H9 (cell line): ENCODE measurements at regions not wholly inside any gene's neighbourhood (a gene's known extent, or its start where the extent isn't known, plus 50 kb on each side); places are given as distances from the start of the nearest gene placed in this dataset.

ENCODE experiments used
- DNase-seq: peaks from one replicate; pipeline ENCODE4 v3.0.0-alpha.2; 2017
- H2AFZ ChIP-seq: one replicate; pipeline ENCODE4 v1.6.1; 2013; ENCODE audit warnings: mild to moderate bottlenecking, low read length, control low read depth, moderate library complexity
- H2AK5ac ChIP-seq: 2 replicates; pipeline ENCODE4 v1.6.1; 2013; ENCODE audit warnings: low read length, control low read depth, mixed read lengths; ENCODE audit not compliant: insufficient read length
- H2BK120ac ChIP-seq: one replicate; pipeline ENCODE4 v1.6.1; 2013; ENCODE audit warnings: low read depth, mild to moderate bottlenecking, low read length, control low read depth, inconsistent platforms; ENCODE audit not compliant: poor library complexity, severe bottlenecking
- H2BK12ac ChIP-seq: 2 replicates; pipeline ENCODE4 v1.6.1; 2013; ENCODE audit warnings: low read length, control low read depth, mixed read lengths, low read depth; ENCODE audit not compliant: insufficient read length
- H2BK15ac ChIP-seq: 2 replicates; pipeline ENCODE4 v1.6.1; 2013; ENCODE audit warnings: low read depth, low read length, control low read depth
- H2BK20ac ChIP-seq: one replicate; pipeline ENCODE4 v1.6.1; 2013; ENCODE audit warnings: low read depth, mild to moderate bottlenecking, low read length, control low read depth, inconsistent platforms; ENCODE audit not compliant: poor library complexity, severe bottlenecking
- H2BK5ac ChIP-seq: 2 replicates; pipeline ENCODE4 v1.6.1; 2013; ENCODE audit warnings: low read length, control low read depth, mixed read lengths; ENCODE audit not compliant: insufficient read length
- H3K14ac ChIP-seq: 2 replicates; pipeline ENCODE4 v1.6.1; 2013; ENCODE audit warnings: low read length, control low read depth; ENCODE audit not compliant: insufficient read depth
- H3K18ac ChIP-seq: 2 replicates; pipeline ENCODE4 v1.6.1; 2013; ENCODE audit warnings: low read depth, mild to moderate bottlenecking, mixed read lengths, low read length, control low read depth; ENCODE audit not compliant: insufficient read length
- H3K23ac ChIP-seq: 2 replicates; pipeline ENCODE4 v1.6.1; 2013; ENCODE audit warnings: low read length, control low read depth, mixed read lengths, low read depth; ENCODE audit not compliant: insufficient read length
- H3K23me2 ChIP-seq: 2 replicates; pipeline ENCODE4 v1.6.1; 2013; ENCODE audit warnings: low read depth, mild to moderate bottlenecking, mixed read lengths, low read length, control low read depth; ENCODE audit not compliant: insufficient read length, poor library complexity, severe bottlenecking
- H3K27ac ChIP-seq: 2 replicates; pipeline ENCODE4 v1.5.1; 2013; ENCODE audit warnings: low read length, control low read depth, mixed read lengths, low read depth; ENCODE audit not compliant: insufficient read length
- H3K27me3 ChIP-seq: 2 replicates; pipeline ENCODE4 v1.6.1; 2013; ENCODE audit warnings: low read length, control low read depth, inconsistent platforms; ENCODE audit not compliant: insufficient read depth
- H3K4ac ChIP-seq: 2 replicates; pipeline ENCODE4 v1.6.1; 2013; ENCODE audit warnings: low read depth, mild to moderate bottlenecking, control low read depth, inconsistent platforms, low read length, moderate library complexity
- H3K4me1 ChIP-seq: 2 replicates; pipeline ENCODE4 v1.6.1; 2013; ENCODE audit warnings: low read length, control low read depth, inconsistent platforms; ENCODE audit not compliant: insufficient read depth
- H3K4me2 ChIP-seq: 2 replicates; pipeline ENCODE4 v1.6.1; 2013; ENCODE audit warnings: low read length, control low read depth, mixed read lengths; ENCODE audit not compliant: insufficient read length, insufficient read depth
- H3K56ac ChIP-seq: 2 replicates; pipeline ENCODE4 v1.6.1; 2013; ENCODE audit warnings: low read depth, mild to moderate bottlenecking, mixed read lengths, low read length, control low read depth; ENCODE audit not compliant: insufficient read length
- H3K79me1 ChIP-seq: 2 replicates; pipeline ENCODE4 v1.6.1; 2013; ENCODE audit warnings: low read depth, mild to moderate bottlenecking, moderate library complexity, low read length, control low read depth, inconsistent platforms; ENCODE audit not compliant: insufficient read depth, poor library complexity, severe bottlenecking
- H3K79me2 ChIP-seq: 2 replicates; pipeline ENCODE4 v1.6.1; 2013; ENCODE audit warnings: low read length, control low read depth, inconsistent platforms; ENCODE audit not compliant: insufficient read depth
- H3K9ac ChIP-seq: 2 replicates; pipeline ENCODE4 v1.6.1; 2013; ENCODE audit warnings: low read length, control low read depth, mixed read lengths; ENCODE audit not compliant: insufficient read length; ENCODE audit errors: extremely low read depth
- H3K9me3 ChIP-seq: one replicate; pipeline ENCODE4 v1.6.1; 2013; ENCODE audit warnings: low read depth, low read length, inconsistent platforms; ENCODE audit not compliant: control insufficient read depth
- H3T11ph ChIP-seq: one replicate; pipeline ENCODE4 v1.6.1; 2013; ENCODE audit warnings: mild to moderate bottlenecking, low read length, control low read depth, inconsistent platforms
- H4K20me1 ChIP-seq: one replicate; pipeline ENCODE4 v1.6.1; 2013; ENCODE audit not compliant: control insufficient read depth, insufficient read length, insufficient read depth
- H4K5ac ChIP-seq: 2 replicates; pipeline ENCODE4 v1.6.1; 2013; ENCODE audit warnings: low read depth, mild to moderate bottlenecking, mixed read lengths, low read length, control low read depth; ENCODE audit not compliant: insufficient read length
- H4K8ac ChIP-seq: replicated peaks from 2 replicates; pipeline ENCODE4 v1.6.1; 2013; ENCODE audit warnings: low read length, control low read depth, mixed read lengths, low read depth; ENCODE audit not compliant: insufficient read length
- H4K91ac ChIP-seq: 2 replicates; pipeline ENCODE4 v1.6.1; 2013; ENCODE audit warnings: low read depth, mild to moderate bottlenecking, moderate library complexity, mixed read lengths, low read length, control low read depth; ENCODE audit not compliant: insufficient read length
- H3K27ac Mint-ChIP-seq, 3 experiments: 2 replicates in 2 of 3; 3 replicates in 1 of 3; pipeline ENCODE4 v1.8.0; 2020 to 2021; ENCODE audit warnings: mixed read lengths in 3 of 3, mild to moderate bottlenecking in 1 of 3, moderate library complexity in 1 of 3
- H3K27me3 Mint-ChIP-seq: 2 replicates; pipeline ENCODE4 v1.8.0; 2021; ENCODE audit warnings: low read depth, mild to moderate bottlenecking, moderate library complexity, mixed read lengths
- H3K36me3 Mint-ChIP-seq, 3 experiments: 2 replicates in 2 of 3; 3 replicates in 1 of 3; pipeline ENCODE4 v1.8.0; 2020 to 2021; ENCODE audit warnings: low read depth in 3 of 3, mixed read lengths in 3 of 3; ENCODE audit not compliant: insufficient read depth in 1 of 3
- H3K4me1 Mint-ChIP-seq, 2 experiments: 2 replicates each; pipeline ENCODE4 v1.8.0; 2020; ENCODE audit warnings: mixed read lengths in 2 of 2
- H3K4me3 Mint-ChIP-seq, 2 experiments: 2 replicates in 1 of 2; 3 replicates in 1 of 2; pipeline ENCODE4 v1.8.0; 2020 to 2021; ENCODE audit warnings: mild to moderate bottlenecking in 2 of 2, mixed read lengths in 2 of 2, moderate library complexity in 1 of 2
- H3K9me3 Mint-ChIP-seq, 2 experiments: 2 replicates in 1 of 2; 3 replicates in 1 of 2; pipeline ENCODE4 v1.8.0; 2020; ENCODE audit warnings: mild to moderate bottlenecking in 2 of 2, mixed read lengths in 2 of 2, moderate library complexity in 1 of 2
- WGBS: extraction: QIAGEN DNeasy Blood & Tissue Kit; methylation state at CpG from one replicate; pipeline ENCODE4 v1.1.7; 2013; ENCODE audit warnings: missing lambda C conversion rate, low lambda C conversion rate, mixed read lengths; ENCODE audit not compliant: insufficient read length; ENCODE audit errors: extremely low coverage; 5-methylcytosine and 5-hydroxymethylcytosine counted together
- TF ChIP-seq, protein P1 (sequence below): fragments of 200-600 bp; sonication (generic); conservative IDR thresholded peaks from 3 replicates; pipeline ENCODE4 v1.8.0; 2021; ENCODE audit warnings: antibody characterized with exemption, mild to moderate bottlenecking

DNA sequence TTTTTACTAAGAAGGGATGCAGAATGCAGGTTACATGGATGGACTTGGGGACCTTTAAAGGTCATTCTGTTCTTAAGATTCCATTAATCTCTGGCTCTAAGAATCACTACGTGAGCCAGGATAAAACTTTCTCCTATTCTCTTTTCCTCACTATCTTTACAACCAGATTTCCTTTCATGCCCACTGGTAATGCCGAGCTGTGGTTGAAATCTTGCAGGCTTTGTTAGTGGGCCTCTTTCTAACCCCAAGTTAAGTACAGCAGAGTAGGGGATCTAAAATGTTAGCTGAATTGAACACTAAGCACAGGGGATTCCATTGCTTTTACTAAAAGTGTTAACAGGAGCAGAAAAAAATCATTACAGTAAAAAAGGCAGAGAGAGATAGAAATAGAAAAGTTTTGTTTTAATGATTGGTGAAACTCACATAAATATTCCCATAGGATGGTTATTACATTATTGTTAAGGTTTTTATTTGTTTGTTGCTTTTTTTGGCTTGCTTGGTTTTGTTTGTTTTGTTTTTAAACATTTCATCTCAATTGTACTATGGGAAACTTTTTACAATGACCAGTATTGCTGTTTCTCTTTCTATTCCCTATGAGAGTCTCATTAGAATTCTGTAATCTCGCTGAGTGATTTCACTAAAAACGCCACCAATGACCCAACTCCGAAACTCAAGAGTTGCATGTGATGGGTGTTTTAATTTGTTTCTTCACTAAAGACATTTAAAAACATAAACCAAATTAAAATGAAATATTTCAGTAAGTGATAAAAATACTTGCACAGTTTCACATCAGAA is 54.1 kb upstream of the HTATIP2 start:
- no peak overlapping the region for H2BK5ac ChIP-seq
- H4K91ac ChIP-seq = no peak overlapping the region
- no peaks in the 10 kb centered on the region for H3K23me2 ChIP-seq
- no peak overlapping the region for H3K56ac ChIP-seq
- H3K9ac ChIP-seq = no peak overlapping the region
- H3K4me3 Mint-ChIP-seq = no peak overlapping the region
- H2BK12ac ChIP-seq = no peak overlapping the region
- no peaks in the 10 kb centered on the region for H3K36me3 Mint-ChIP-seq
- peaks cover 3 to 15% of the 10 kb centered on the region in 2 experiments; a peak in 1 of 4 replicates for H3K4me1 Mint-ChIP-seq
- H3T11ph ChIP-seq = no peak overlapping the region
- H3K4ac ChIP-seq = no peak overlapping the region
- H3K27ac Mint-ChIP-seq = no peak overlapping the region
- H2BK15ac ChIP-seq = no peak overlapping the region
- no peak overlapping the region for H3K23ac ChIP-seq
- WGBS = no CpG with 5 or more reads among the region's 5 CpGs
- no peak overlapping the region for H2BK20ac ChIP-seq
- DNase-seq = no peak
- TF ChIP-seq, protein P1, sequence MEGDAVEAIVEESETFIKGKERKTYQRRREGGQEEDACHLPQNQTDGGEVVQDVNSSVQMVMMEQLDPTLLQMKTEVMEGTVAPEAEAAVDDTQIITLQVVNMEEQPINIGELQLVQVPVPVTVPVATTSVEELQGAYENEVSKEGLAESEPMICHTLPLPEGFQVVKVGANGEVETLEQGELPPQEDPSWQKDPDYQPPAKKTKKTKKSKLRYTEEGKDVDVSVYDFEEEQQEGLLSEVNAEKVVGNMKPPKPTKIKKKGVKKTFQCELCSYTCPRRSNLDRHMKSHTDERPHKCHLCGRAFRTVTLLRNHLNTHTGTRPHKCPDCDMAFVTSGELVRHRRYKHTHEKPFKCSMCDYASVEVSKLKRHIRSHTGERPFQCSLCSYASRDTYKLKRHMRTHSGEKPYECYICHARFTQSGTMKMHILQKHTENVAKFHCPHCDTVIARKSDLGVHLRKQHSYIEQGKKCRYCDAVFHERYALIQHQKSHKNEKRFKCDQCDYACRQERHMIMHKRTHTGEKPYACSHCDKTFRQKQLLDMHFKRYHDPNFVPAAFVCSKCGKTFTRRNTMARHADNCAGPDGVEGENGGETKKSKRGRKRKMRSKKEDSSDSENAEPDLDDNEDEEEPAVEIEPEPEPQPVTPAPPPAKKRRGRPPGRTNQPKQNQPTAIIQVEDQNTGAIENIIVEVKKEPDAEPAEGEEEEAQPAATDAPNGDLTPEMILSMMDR = no peak
- no peak overlapping the region for H2BK120ac ChIP-seq
- no peaks in the 10 kb centered on the region for H3K9me3 Mint-ChIP-seq
- no peak overlapping the region for H3K4me2 ChIP-seq
- no peaks in the 10 kb centered on the region for H3K79me2 ChIP-seq
- H4K5ac ChIP-seq = no peak overlapping the region
- H3K27me3 Mint-ChIP-seq = peaks cover 12% of the 10 kb centered on the region
- no peaks in the 10 kb centered on the region for H4K20me1 ChIP-seq
- no peak overlapping the region for H3K27ac ChIP-seq
- no peaks in the 10 kb centered on the region for H3K9me3 ChIP-seq
- no peaks in the 10 kb centered on the region for H3K27me3 ChIP-seq
- no peak overlapping the region for H2AK5ac ChIP-seq
- H2AFZ ChIP-seq = no peak overlapping the region
- no peaks in the 10 kb centered on the region for H3K4me1 ChIP-seq
- no peak overlapping the region for H3K14ac ChIP-seq
- H3K18ac ChIP-seq = no peak overlapping the region
- no peaks in the 10 kb centered on the region for H3K79me1 ChIP-seq
- H4K8ac ChIP-seq = no peak overlapping the region
